ENCODE measurements at regions not wholly inside any gene's neighbourhood (a gene's known extent, or its start where the extent isn't known, plus 50 kb on each side); places are given as distances from the start of the nearest gene placed in this dataset.

DNA sequence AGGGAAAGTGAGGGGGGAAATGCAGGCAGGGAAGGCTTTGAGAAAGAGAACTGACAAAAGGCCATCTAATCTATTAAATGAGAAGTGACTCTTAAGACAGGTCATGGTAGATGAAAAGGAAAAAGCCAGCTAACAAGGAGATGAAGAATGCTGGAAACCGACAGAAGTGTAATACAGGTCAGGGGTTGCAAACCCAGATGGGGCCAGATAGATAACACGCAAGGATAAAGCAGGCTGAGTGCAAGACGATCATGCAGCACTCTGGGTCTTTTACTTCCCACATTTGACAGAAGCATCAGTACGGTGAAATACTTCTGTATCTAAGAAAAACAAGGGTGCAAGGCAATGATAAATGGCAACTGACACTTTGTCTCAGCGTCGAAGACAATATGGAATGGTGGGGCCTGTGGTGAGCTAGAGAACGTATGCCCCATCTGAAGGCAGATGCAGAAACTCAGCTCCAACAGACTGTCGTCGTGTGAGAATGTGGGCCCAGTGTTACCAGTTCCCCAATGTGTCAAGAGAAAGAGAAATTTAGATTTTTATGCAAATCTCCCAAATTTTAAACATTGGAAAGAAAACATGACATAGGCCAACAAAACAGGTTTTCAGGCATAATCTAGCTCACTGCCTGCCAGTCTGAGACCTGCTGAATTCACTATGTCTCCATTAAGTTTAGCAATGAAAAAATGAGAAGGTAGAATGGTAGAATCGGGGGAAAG is 187.4 kb downstream of the PHLDA1 start:
- no peaks in the 10 kb centered on the region for H3K27me3 ChIP-seq (ENCODE audit: control insufficient read depth in 1 of 2, insufficient read depth in 2 of 2, low read length in 2 of 2)
- no peaks in the 10 kb centered on the region for H3K36me3 ChIP-seq (ENCODE audit: insufficient read depth, low read length)
- no peak overlapping the region for H3K9ac ChIP-seq (ENCODE audit: low read length)
- H3K9me3 ChIP-seq (ENCODE audit: low read length), result no peaks in the 10 kb centered on the region
- peaks cover 11% of the 10 kb centered on the region for H3K4me1 ChIP-seq (ENCODE audit: insufficient read depth, low read length)
- no peak overlapping the region for H3K27ac ChIP-seq (ENCODE audit: low read depth, low read length)
- no peak overlapping the region for H3K4me3 ChIP-seq (ENCODE audit: low read depth in 1 of 2, low read length in 2 of 2)

- Histone ChIP-seq H3K4me1 (ENCODE audit: insufficient read depth, low read length) (no peaks in the 10 kb centered on the region), H3K27me3 (ENCODE audit: control insufficient read depth in 1 of 2, insufficient read depth in 2 of 2, low read length in 2 of 2) (no peaks in the 10 kb centered on the region), H3K36me3 (ENCODE audit: insufficient read depth, low read length) (no peaks in the 10 kb centered on the region), H3K27ac (ENCODE audit: low read depth, low read length) (no peak overlapping the region), H3K9ac (ENCODE audit: low read length) (no peak overlapping the region), H3K9me3 (ENCODE audit: low read length) (no peaks in the 10 kb centered on the region), H3K4me3 (ENCODE audit: low read depth in 1 of 2, low read length in 2 of 2) (no peak overlapping the region)
Observed at GRCh38 chr12:75842090-75842489, 189.5 kb downstream of the PHLDA1 start.

- no peak overlapping the region for H3K9ac ChIP-seq (ENCODE audit: low read length)
- no peaks in the 10 kb centered on the region for H3K9me3 ChIP-seq (ENCODE audit: low read length)
- H3K4me1 ChIP-seq (ENCODE audit: insufficient read depth, low read length), result no peaks in the 10 kb centered on the region
- H3K27ac ChIP-seq (ENCODE audit: low read depth, low read length), result no peak overlapping the region
- H3K36me3 ChIP-seq (ENCODE audit: insufficient read depth, low read length), result no peaks in the 10 kb centered on the region
- H3K4me3 ChIP-seq (ENCODE audit: low read depth in 1 of 2, low read length in 2 of 2), result no peak overlapping the region
- no peaks in the 10 kb centered on the region for H3K27me3 ChIP-seq (ENCODE audit: control insufficient read depth in 1 of 2, insufficient read depth in 2 of 2, low read length in 2 of 2)
Observed at GRCh38 chr12:75840994-75841355, 190.6 kb downstream of the PHLDA1 start.

DNA sequence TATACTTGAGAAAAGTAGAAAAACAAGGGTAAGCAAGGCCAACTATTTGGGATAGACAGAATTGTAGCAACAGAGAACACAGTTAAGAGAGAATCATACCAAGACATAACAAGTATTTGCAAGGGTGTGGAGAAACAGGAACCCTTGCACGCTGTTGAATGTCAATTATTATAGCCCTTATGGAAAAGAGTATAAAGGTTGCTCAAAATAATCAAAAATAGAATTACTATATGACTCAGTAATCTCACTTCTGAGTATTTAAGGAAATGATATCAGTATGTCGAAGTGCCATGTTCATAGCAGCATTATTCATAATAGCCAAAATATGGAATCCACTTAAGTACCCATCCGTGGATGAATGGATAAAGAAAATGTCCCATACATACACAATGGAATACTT is 193.3 kb downstream of the PHLDA1 start:
- no peaks in the 10 kb centered on the region for H3K36me3 ChIP-seq (ENCODE audit: insufficient read depth, low read length)
- H3K9me3 ChIP-seq (ENCODE audit: low read length), result no peaks in the 10 kb centered on the region
- H3K27me3 ChIP-seq (ENCODE audit: control insufficient read depth in 1 of 2, insufficient read depth in 2 of 2, low read length in 2 of 2), result no peaks in the 10 kb centered on the region
- H3K27ac ChIP-seq (ENCODE audit: low read depth, low read length), result no peak overlapping the region
- no peak overlapping the region for H3K4me3 ChIP-seq (ENCODE audit: low read depth in 1 of 2, low read length in 2 of 2)
- H3K4me1 ChIP-seq (ENCODE audit: insufficient read depth, low read length), result no peaks in the 10 kb centered on the region
- H3K9ac ChIP-seq (ENCODE audit: low read length), result no peak overlapping the region

DNA sequence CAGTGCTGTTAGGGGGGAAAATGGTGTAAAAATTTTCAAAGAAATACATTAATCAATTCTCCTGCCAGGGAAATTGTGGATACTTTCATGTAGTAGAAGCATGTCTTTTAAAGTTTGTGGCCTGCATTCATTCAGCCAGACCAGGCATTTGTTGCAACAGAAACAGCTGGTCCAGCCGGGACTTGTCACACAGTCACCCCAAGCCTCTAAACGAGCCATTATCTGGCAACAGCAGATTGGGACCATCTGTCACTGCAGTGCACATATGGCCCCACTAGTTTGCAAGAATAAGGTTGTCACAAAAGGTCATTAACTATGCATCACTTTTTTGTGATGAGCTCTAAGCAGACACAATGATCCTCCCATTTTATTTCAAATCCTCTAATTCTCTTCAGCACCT is 193.9 kb downstream of the PHLDA1 start:
- Histone ChIP-seq H3K4me1 (ENCODE audit: insufficient read depth, low read length) (no peaks in the 10 kb centered on the region), H3K27ac (ENCODE audit: low read depth, low read length) (no peak overlapping the region), H3K27me3 (ENCODE audit: control insufficient read depth in 1 of 2, insufficient read depth in 2 of 2, low read length in 2 of 2) (no peaks in the 10 kb centered on the region), H3K9me3 (ENCODE audit: low read length) (no peaks in the 10 kb centered on the region), H3K4me3 (ENCODE audit: low read depth in 1 of 2, low read length in 2 of 2) (no peak overlapping the region), H3K36me3 (ENCODE audit: insufficient read depth, low read length) (no peaks in the 10 kb centered on the region), H3K9ac (ENCODE audit: low read length) (no peak overlapping the region)

DNA sequence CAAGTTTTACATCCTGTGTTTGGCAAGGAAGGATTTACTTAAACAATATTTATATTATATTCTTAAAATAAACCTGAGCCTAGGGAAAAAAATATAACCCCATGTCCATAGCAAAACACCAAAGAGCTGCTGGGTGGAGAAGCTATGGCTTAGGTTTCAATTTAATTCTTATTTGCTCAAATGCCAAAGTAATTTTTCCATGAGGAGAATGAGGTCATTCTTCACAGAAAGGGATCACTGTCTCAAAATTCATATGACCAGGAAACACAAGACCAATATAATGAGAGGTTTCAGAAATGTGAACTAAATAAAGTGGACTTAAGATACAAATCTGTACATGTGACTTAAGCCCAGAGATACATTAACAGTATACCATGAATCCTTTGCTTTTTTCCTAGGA is 195.0 kb downstream of the PHLDA1 start:
- Histone ChIP-seq H3K27ac (ENCODE audit: low read depth, low read length) (no peak overlapping the region), H3K9ac (ENCODE audit: low read length) (no peak overlapping the region), H3K36me3 (ENCODE audit: insufficient read depth, low read length) (no peaks in the 10 kb centered on the region), H3K4me1 (ENCODE audit: insufficient read depth, low read length) (no peaks in the 10 kb centered on the region), H3K9me3 (ENCODE audit: low read length) (no peaks in the 10 kb centered on the region), H3K4me3 (ENCODE audit: low read depth in 1 of 2, low read length in 2 of 2) (no peak overlapping the region), H3K27me3 (ENCODE audit: control insufficient read depth in 1 of 2, insufficient read depth in 2 of 2, low read length in 2 of 2) (no peaks in the 10 kb centered on the region)

DNA sequence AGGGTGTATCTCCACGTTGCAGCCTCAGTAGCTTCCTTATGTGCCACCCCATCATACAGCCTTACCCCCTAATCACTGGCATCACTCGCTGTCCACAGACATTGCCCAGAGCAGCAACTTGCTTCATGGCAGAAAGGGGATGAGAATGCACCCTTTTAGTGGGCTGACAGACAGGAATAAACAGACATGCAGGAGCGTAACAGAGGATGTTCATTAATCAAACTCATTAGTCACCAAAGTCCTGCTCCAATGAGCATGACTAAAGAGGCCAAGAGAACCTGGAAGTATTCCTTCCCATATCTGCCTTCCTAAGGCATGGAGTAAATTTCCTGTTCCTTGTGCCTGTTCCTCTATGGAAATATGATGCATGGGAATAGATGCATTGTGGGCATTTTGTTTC is 197.0 kb downstream of the PHLDA1 start:
- Histone ChIP-seq H3K4me3 (ENCODE audit: low read depth in 1 of 2, low read length in 2 of 2) (no peak overlapping the region), H3K27ac (ENCODE audit: low read depth, low read length) (no peak overlapping the region), H3K36me3 (ENCODE audit: insufficient read depth, low read length) (no peaks in the 10 kb centered on the region), H3K27me3 (ENCODE audit: control insufficient read depth in 1 of 2, insufficient read depth in 2 of 2, low read length in 2 of 2) (no peaks in the 10 kb centered on the region), H3K4me1 (ENCODE audit: insufficient read depth, low read length) (no peaks in the 10 kb centered on the region), H3K9me3 (ENCODE audit: low read length) (no peaks in the 10 kb centered on the region), H3K9ac (ENCODE audit: low read length) (no peak overlapping the region)

GRCh38 chr12:75833268-75833667 is 198.3 kb downstream of the PHLDA1 start:
- H3K27me3 ChIP-seq (ENCODE audit: control insufficient read depth in 1 of 2, insufficient read depth in 2 of 2, low read length in 2 of 2), result no peaks in the 10 kb centered on the region
- no peaks in the 10 kb centered on the region for H3K4me1 ChIP-seq (ENCODE audit: insufficient read depth, low read length)
- no peaks in the 10 kb centered on the region for H3K9me3 ChIP-seq (ENCODE audit: low read length)
- no peaks in the 10 kb centered on the region for H3K36me3 ChIP-seq (ENCODE audit: insufficient read depth, low read length)
- no peak overlapping the region for H3K9ac ChIP-seq (ENCODE audit: low read length)
- no peak overlapping the region for H3K27ac ChIP-seq (ENCODE audit: low read depth, low read length)
- no peak overlapping the region for H3K4me3 ChIP-seq (ENCODE audit: low read depth in 1 of 2, low read length in 2 of 2)

- Histone ChIP-seq H3K9me3 (ENCODE audit: low read length) (no peaks in the 10 kb centered on the region), H3K27ac (ENCODE audit: low read depth, low read length) (no peak overlapping the region), H3K27me3 (ENCODE audit: control insufficient read depth in 1 of 2, insufficient read depth in 2 of 2, low read length in 2 of 2) (no peaks in the 10 kb centered on the region), H3K9ac (ENCODE audit: low read length) (no peak overlapping the region), H3K4me3 (ENCODE audit: low read depth in 1 of 2, low read length in 2 of 2) (no peak overlapping the region), H3K4me1 (ENCODE audit: insufficient read depth, low read length) (no peaks in the 10 kb centered on the region), H3K36me3 (ENCODE audit: insufficient read depth, low read length) (no peaks in the 10 kb centered on the region)
Observed at GRCh38 chr12:75831402-75831801, 200.2 kb downstream of the PHLDA1 start.

- Histone ChIP-seq H3K27me3 (ENCODE audit: control insufficient read depth in 1 of 2, insufficient read depth in 2 of 2, low read length in 2 of 2) (no peaks in the 10 kb centered on the region), H3K27ac (ENCODE audit: low read depth, low read length) (no peak overlapping the region), H3K9ac (ENCODE audit: low read length) (no peak overlapping the region), H3K9me3 (ENCODE audit: low read length) (no peaks in the 10 kb centered on the region), H3K36me3 (ENCODE audit: insufficient read depth, low read length) (no peaks in the 10 kb centered on the region), H3K4me3 (ENCODE audit: low read depth in 1 of 2, low read length in 2 of 2) (no peak overlapping the region), H3K4me1 (ENCODE audit: insufficient read depth, low read length) (no peaks in the 10 kb centered on the region)
Observed at GRCh38 chr12:75827061-75827460, 204.5 kb downstream of the PHLDA1 start.

DNA sequence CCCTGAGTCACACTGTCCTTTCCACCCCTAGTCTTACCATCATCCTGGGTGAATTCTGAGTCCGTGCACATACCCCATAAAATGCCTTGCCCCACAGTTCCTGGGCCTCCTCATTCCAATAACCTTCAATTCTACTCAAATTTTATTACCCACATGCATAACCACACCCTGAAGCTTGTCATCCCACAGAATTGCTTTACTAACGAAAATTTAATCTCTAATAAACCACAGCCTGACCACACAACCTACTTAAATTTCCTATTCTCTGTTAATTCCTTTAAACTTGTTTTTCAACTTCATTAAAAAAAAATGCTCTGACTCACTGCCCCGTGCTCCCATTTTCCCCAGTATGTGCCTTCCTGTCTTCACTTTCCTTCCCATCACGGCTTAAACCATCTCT is 205.9 kb downstream of the PHLDA1 start:
- Histone ChIP-seq H3K27me3 (ENCODE audit: control insufficient read depth in 1 of 2, insufficient read depth in 2 of 2, low read length in 2 of 2) (no peaks in the 10 kb centered on the region), H3K9ac (ENCODE audit: low read length) (no peak overlapping the region)

DNA sequence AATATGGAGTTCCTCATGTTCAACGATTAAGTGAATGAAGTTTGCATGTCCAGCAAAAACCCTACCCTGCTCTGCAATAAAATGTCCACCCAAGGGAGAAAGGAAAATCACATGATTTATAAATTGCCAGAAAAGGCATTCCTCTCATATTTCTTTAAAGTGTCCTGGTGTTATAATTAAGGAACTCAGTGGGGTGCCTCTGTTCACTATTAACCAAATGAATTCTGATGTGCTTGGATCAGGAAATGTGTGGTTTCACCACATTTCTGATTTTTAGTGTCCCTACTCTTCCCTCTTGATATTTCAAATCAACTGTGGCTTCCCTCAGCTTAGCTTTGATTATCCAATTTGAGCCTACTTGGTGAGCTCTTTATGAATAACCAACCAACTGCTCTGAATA is 208.1 kb downstream of the PHLDA1 start:
- H3K9ac ChIP-seq (ENCODE audit: low read length), result no peak overlapping the region
- H3K9me3 ChIP-seq (ENCODE audit: low read length), result no peaks in the 10 kb centered on the region
- no peaks in the 10 kb centered on the region for H3K36me3 ChIP-seq (ENCODE audit: insufficient read depth, low read length)
- H3K27ac ChIP-seq (ENCODE audit: low read depth, low read length), result no peak overlapping the region
- peaks cover 6% of the 10 kb centered on the region for H3K4me1 ChIP-seq (ENCODE audit: insufficient read depth, low read length)
- H3K4me3 ChIP-seq (ENCODE audit: low read depth in 1 of 2, low read length in 2 of 2), result no peak overlapping the region
- H3K27me3 ChIP-seq (ENCODE audit: control insufficient read depth in 1 of 2, insufficient read depth in 2 of 2, low read length in 2 of 2), result no peaks in the 10 kb centered on the region

More for the DNA sequence above, 205.9 kb downstream of the PHLDA1 start:
- no peak overlapping the region for H3K4me3 ChIP-seq (ENCODE audit: low read depth in 1 of 2, low read length in 2 of 2)
- no peaks in the 10 kb centered on the region for H3K36me3 ChIP-seq (ENCODE audit: insufficient read depth, low read length)
- H3K9me3 ChIP-seq (ENCODE audit: low read length), result no peaks in the 10 kb centered on the region
- no peak overlapping the region for H3K27ac ChIP-seq (ENCODE audit: low read depth, low read length)
- peaks cover 6% of the 10 kb centered on the region for H3K4me1 ChIP-seq (ENCODE audit: insufficient read depth, low read length)
